Breast epithelium (tissue), 3 donors: ENCODE measurements at regions not wholly inside any gene's neighbourhood (a gene's known extent, or its start where the extent isn't known, plus 50 kb on each side); places are given as distances from the start of the nearest gene placed in this dataset.
"Not testable (repeated sequence)": the region's sequence is repeated elsewhere in the genome, so short reads cannot be mapped to it uniquely, and the experiment has no call there.

Experiments
- CTCF ChIP-seq, 3 donors: fragments of 450-650 bp; IDR thresholded peaks; one replicate each; pipeline ENCODE4 v1.5.1; 2016 to 2017; ENCODE audit warnings: antibody characterized with exemption in 3 of 3, mild to moderate bottlenecking in 3 of 3, moderate library complexity in 3 of 3
- POLR2A ChIP-seq: fragments of 450-650 bp; IDR thresholded peaks from one replicate; pipeline ENCODE4 v1.6.1; 2016; ENCODE audit warnings: antibody characterized with exemption, mild to moderate bottlenecking, moderate library complexity

DNA sequence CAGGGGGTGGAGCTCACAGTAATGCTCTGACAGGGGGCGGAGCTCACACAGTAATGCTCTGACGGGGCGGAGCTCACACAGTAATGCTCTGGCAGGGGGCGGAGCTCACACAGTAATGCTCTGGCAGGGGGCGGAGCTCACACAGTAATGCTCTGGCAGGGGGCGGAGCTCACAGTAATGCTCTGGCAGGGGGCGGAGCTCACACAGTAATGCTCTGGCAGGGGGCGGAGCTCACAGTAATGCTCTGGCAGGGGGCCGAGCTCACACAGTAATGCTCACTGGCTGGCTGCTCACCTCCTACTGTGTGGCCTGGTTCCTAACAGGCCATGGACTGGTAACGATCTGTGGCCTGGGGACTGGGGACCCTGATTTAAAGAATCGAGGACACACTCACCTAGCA is 53.9 kb upstream of the TNK2 start:
- TF ChIP-seq CTCF (IDR thresholded peaks at IDR 0.05); POLR2A: not testable (repeated sequence)
